WTC11 (cell line): ENCODE measurements at regions not wholly inside any gene's neighbourhood (a gene's known extent, or its start where the extent isn't known, plus 50 kb on each side); places are given as distances from the start of the nearest gene placed in this dataset.

Experiments used
- ATAC-seq: fragments of 200-7000 bp; cut with Tn5 transposase; 2 replicates; pipeline ENCODE4 v1.10.0; 2021; ENCODE audit warnings: mild to moderate bottlenecking, moderate library complexity
- CTCF ChIA-PET: fragments of 300-600 bp; sonication (Branson Sonifier 250); formaldehyde crosslinking; loops from one replicate; lab custom pipeline; 2021; ENCODE audit warnings: antibody characterized with exemption; lab: Charles Lee
- POLR2A ChIA-PET: fragments of 350-600 bp; sonication (Branson Sonifier 250); formaldehyde crosslinking; loops from one replicate; lab custom pipeline; 2021; ENCODE audit warnings: antibody characterized with exemption; lab: Charles Lee
- DNase-seq: peaks from one replicate; pipeline ENCODE4 v3.0.0; 2021; ENCODE audit warnings: low spot score
- H3K27ac Mint-ChIP-seq: 2 replicates; pipeline ENCODE4 v1.8.0; 2021; ENCODE audit warnings: mixed read lengths
- H3K27me3 Mint-ChIP-seq: 2 replicates; pipeline ENCODE4 v1.8.0; 2021; ENCODE audit warnings: low read depth, mild to moderate bottlenecking, moderate library complexity, mixed read lengths
- H3K36me3 Mint-ChIP-seq: 2 replicates; pipeline ENCODE4 v1.8.0; 2021; ENCODE audit warnings: mixed read lengths
- H3K4me1 Mint-ChIP-seq: 2 replicates; pipeline ENCODE4 v1.8.0; 2022; ENCODE audit warnings: mixed read lengths
- H3K4me3 Mint-ChIP-seq: 2 replicates; pipeline ENCODE4 v1.8.0; 2021; ENCODE audit warnings: mild to moderate bottlenecking, moderate library complexity, mixed read lengths
- H3K9me3 Mint-ChIP-seq: 2 replicates; pipeline ENCODE4 v1.8.0; 2021; ENCODE audit warnings: mixed read lengths
- AFF4 ChIP-seq: sonication (generic); formaldehyde crosslinking; IDR thresholded peaks from 2 replicates; pipeline ENCODE4 v1.8.1; 2023; ENCODE audit warnings: mild to moderate bottlenecking, missing genetic modification reagents, borderline replicate concordance
- CBFB ChIP-seq: sonication (generic); formaldehyde crosslinking; IDR thresholded peaks from 2 replicates; pipeline ENCODE4 v1.8.1; 2022; ENCODE audit warnings: mild to moderate bottlenecking, low read depth, missing genetic modification reagents
- ESRRA ChIP-seq: sonication (generic); formaldehyde crosslinking; IDR thresholded peaks from 2 replicates; pipeline ENCODE4 v1.8.1; 2022; ENCODE audit warnings: mild to moderate bottlenecking, missing genetic modification reagents, borderline replicate concordance
- FOXP1 ChIP-seq: sonication (generic); formaldehyde crosslinking; IDR thresholded peaks from 2 replicates; pipeline ENCODE4 v1.8.0; 2022; ENCODE audit warnings: missing genetic modification reagents, mild to moderate bottlenecking, moderate library complexity, borderline replicate concordance
- JUN ChIP-seq: sonication (generic); formaldehyde crosslinking; IDR thresholded peaks from 2 replicates; pipeline ENCODE4 v1.8.0; 2023; ENCODE audit warnings: mild to moderate bottlenecking, missing genetic modification reagents
- MLX ChIP-seq: sonication (generic); formaldehyde crosslinking; IDR thresholded peaks from 2 replicates; pipeline ENCODE4 v1.8.1; 2023; ENCODE audit warnings: mild to moderate bottlenecking, missing genetic modification reagents, moderate library complexity
- MXD4 ChIP-seq: fragments of 250-450 bp; sonication (Bioruptor Pico); IDR thresholded peaks from 2 replicates; pipeline ENCODE4 v1.8.0; 2021; ENCODE audit warnings: mild to moderate bottlenecking, moderate library complexity, borderline replicate concordance
- MYBL2 ChIP-seq: sonication (generic); formaldehyde crosslinking; IDR thresholded peaks from 2 replicates; pipeline ENCODE4 v1.8.1; 2023; ENCODE audit warnings: mild to moderate bottlenecking, moderate library complexity, missing genetic modification reagents
- NFYB ChIP-seq: sonication (generic); formaldehyde crosslinking; conservative IDR thresholded peaks from 2 replicates; pipeline ENCODE4 v1.8.0; 2022; ENCODE audit warnings: low read depth, missing genetic modification reagents
- NR1H2 ChIP-seq: sonication (generic); formaldehyde crosslinking; IDR thresholded peaks from 2 replicates; pipeline ENCODE4 v1.9.0; 2021; ENCODE audit warnings: mild to moderate bottlenecking, moderate library complexity, missing genetic modification reagents
- NR2C2 ChIP-seq: sonication (generic); formaldehyde crosslinking; IDR thresholded peaks from 2 replicates; pipeline ENCODE4 v1.8.0; 2022; ENCODE audit warnings: mild to moderate bottlenecking, missing genetic modification reagents
- NR3C1 ChIP-seq: sonication (generic); formaldehyde crosslinking; conservative IDR thresholded peaks from 2 replicates; pipeline ENCODE4 v1.8.1; 2023; ENCODE audit warnings: low read depth, mild to moderate bottlenecking, missing genetic modification reagents
- OVOL2 ChIP-seq: fragments of 250-450 bp; sonication (Bioruptor Pico); IDR thresholded peaks from 2 replicates; pipeline ENCODE4 v1.9.0; 2021; ENCODE audit warnings: mild to moderate bottlenecking, borderline replicate concordance
- SMAD3 ChIP-seq: sonication (generic); formaldehyde crosslinking; IDR thresholded peaks from 2 replicates; pipeline ENCODE4 v1.8.0; 2022; ENCODE audit warnings: missing genetic modification reagents, mild to moderate bottlenecking, borderline replicate concordance
- TP53 ChIP-seq: sonication (generic); formaldehyde crosslinking; IDR thresholded peaks from 2 replicates; pipeline ENCODE4 v1.8.1; 2023; ENCODE audit warnings: mild to moderate bottlenecking, missing genetic modification reagents
- ZNF232 ChIP-seq: sonication (generic); formaldehyde crosslinking; IDR thresholded peaks from 2 replicates; pipeline ENCODE4 v1.8.0; 2022; ENCODE audit warnings: mild to moderate bottlenecking, missing genetic modification reagents
- ZNF263 ChIP-seq: sonication (generic); formaldehyde crosslinking; IDR thresholded peaks from 2 replicates; pipeline ENCODE4 v1.8.1; 2022; ENCODE audit warnings: low read depth, mild to moderate bottlenecking, moderate library complexity, missing genetic modification reagents
- ZNF317 ChIP-seq: sonication (generic); formaldehyde crosslinking; IDR thresholded peaks from 2 replicates; pipeline ENCODE4 v1.8.1; 2023; ENCODE audit warnings: low read depth, mild to moderate bottlenecking, moderate library complexity, missing genetic modification reagents, borderline replicate concordance
- ZNF396 ChIP-seq: fragments of 250-450 bp; sonication (Bioruptor Pico); IDR thresholded peaks from 2 replicates; pipeline ENCODE4 v1.8.0; 2021; ENCODE audit warnings: mild to moderate bottlenecking, moderate library complexity, borderline replicate concordance
- TF ChIP-seq, protein P1 (sequence below): sonication (generic); formaldehyde crosslinking; IDR thresholded peaks from 2 replicates; pipeline ENCODE4 v1.8.1; 2022; ENCODE audit warnings: low read depth, mild to moderate bottlenecking, moderate library complexity, missing genetic modification reagents, borderline replicate concordance
- TF ChIP-seq, protein P2 (sequence below): sonication (generic); formaldehyde crosslinking; IDR thresholded peaks from 2 replicates; pipeline ENCODE4 v1.8.0; 2023; ENCODE audit warnings: missing genetic modification reagents

GRCh38 chr4:189514209-189514608, 426.5 kb upstream of the FRG1 start (continued):
- TF ChIP-seq MLX (CRISPR knock-in tag) (no peak), ESRRA (CRISPR knock-in tag) (no peak), NR3C1 (no peak), SMAD3 (no peak), OVOL2 (CRISPR knock-in tag) (no peak), ZNF317 (no peak)
- TF ChIP-seq, protein P1, sequence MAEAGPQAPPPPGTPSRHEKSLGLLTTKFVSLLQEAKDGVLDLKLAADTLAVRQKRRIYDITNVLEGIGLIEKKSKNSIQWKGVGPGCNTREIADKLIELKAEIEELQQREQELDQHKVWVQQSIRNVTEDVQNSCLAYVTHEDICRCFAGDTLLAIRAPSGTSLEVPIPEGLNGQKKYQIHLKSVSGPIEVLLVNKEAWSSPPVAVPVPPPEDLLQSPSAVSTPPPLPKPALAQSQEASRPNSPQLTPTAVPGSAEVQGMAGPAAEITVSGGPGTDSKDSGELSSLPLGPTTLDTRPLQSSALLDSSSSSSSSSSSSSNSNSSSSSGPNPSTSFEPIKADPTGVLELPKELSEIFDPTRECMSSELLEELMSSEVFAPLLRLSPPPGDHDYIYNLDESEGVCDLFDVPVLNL (CRISPR knock-in tag) = no peak
- TF ChIP-seq, protein P2, sequence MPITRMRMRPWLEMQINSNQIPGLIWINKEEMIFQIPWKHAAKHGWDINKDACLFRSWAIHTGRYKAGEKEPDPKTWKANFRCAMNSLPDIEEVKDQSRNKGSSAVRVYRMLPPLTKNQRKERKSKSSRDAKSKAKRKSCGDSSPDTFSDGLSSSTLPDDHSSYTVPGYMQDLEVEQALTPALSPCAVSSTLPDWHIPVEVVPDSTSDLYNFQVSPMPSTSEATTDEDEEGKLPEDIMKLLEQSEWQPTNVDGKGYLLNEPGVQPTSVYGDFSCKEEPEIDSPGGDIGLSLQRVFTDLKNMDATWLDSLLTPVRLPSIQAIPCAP (CRISPR knock-in tag) = no peak

- peaks cover 6% of the 10 kb centered on the region for H3K4me1 Mint-ChIP-seq
- CTCF ChIA-PET = no interaction called here
Measured at GRCh38 chr4:189516902-189517301, 423.8 kb upstream of the FRG1 start.

GRCh38 chr4:189519186-189519585, 421.5 kb upstream of the FRG1 start:
- ATAC-seq = no peak
- no peak for TF ChIP-seq ZNF317
- TF ChIP-seq CBFB (CRISPR knock-in tag) = no peak
- TF ChIP-seq ZNF263 (CRISPR knock-in tag) = no peak
- TF ChIP-seq MXD4 (CRISPR knock-in tag) = no peak
- ChIA-PET POLR2A (no interaction called here), CTCF (no interaction called here)
- no peak for DNase-seq
- Mint-ChIP-seq H3K9me3 (peaks cover 71% of the 10 kb centered on the region), H3K27ac (no peak overlapping the region), H3K4me1 (peaks cover 6% of the 10 kb centered on the region), H3K36me3 (peaks cover 27% of the 10 kb centered on the region), H3K4me3 (no peak overlapping the region), H3K27me3 (no peaks in the 10 kb centered on the region)

More at GRCh38 chr4:189516902-189517301, 423.8 kb upstream of the FRG1 start:
- ATAC-seq (no peak), DNase-seq (no peak)
- Mint-ChIP-seq H3K27me3 (no peaks in the 10 kb centered on the region), H3K9me3 (peaks cover 56% of the 10 kb centered on the region), H3K4me3 (no peak overlapping the region), H3K27ac (no peak overlapping the region), H3K36me3 (peaks cover 10% of the 10 kb centered on the region)
- no peak for TF ChIP-seq NR2C2 (CRISPR knock-in tag)
- POLR2A ChIA-PET = no interaction called here

DNA sequence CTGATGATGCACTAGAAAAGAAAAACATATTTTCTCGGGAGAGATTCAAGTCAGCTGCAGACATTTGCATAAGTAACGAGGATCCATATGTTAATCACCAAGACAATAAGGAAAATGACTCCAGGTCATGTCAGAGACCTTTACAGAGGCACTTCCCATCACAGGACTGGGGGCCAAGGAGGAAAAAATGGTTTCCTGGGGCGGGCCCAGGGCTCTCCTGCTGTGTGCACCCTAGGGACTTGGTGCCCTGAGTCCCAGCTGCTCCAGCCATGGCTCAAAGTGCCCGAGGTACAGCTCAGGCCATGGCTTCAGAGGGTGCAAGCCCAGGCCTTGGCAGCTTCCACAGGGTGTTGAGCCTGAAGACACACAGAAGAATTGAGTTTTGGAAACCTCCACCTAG, 415.4 kb upstream of the FRG1 start:
- TF ChIP-seq ZNF396 (no peak), MYBL2 (CRISPR knock-in tag) (no peak), ZNF232 (CRISPR knock-in tag) (no peak), FOXP1 (CRISPR knock-in tag) (no peak), SMAD3 (no peak), JUN (no peak), NFYB (CRISPR knock-in tag) (no peak), AFF4 (no peak), NR1H2 (no peak), TP53 (CRISPR knock-in tag) (no peak)
- H3K27ac Mint-ChIP-seq = no peak overlapping the region
- DNase-seq (no peak), ATAC-seq (no peak)
- no peaks in the 10 kb centered on the region for H3K4me1 Mint-ChIP-seq
- H3K36me3 Mint-ChIP-seq = peaks cover 67% of the 10 kb centered on the region
- H3K27me3 Mint-ChIP-seq = no peaks in the 10 kb centered on the region; the same call in 1 of the 2 replicates
- no peak overlapping the region for H3K4me3 Mint-ChIP-seq
- peaks cover 90% of the 10 kb centered on the region for H3K9me3 Mint-ChIP-seq
- ChIA-PET POLR2A (no interaction called here), CTCF (no interaction called here)
